ENCODE measurements at regions not wholly inside any gene's neighbourhood (a gene's known extent, or its start where the extent isn't known, plus 50 kb on each side); places are given as distances from the start of the nearest gene placed in this dataset.

DNA sequence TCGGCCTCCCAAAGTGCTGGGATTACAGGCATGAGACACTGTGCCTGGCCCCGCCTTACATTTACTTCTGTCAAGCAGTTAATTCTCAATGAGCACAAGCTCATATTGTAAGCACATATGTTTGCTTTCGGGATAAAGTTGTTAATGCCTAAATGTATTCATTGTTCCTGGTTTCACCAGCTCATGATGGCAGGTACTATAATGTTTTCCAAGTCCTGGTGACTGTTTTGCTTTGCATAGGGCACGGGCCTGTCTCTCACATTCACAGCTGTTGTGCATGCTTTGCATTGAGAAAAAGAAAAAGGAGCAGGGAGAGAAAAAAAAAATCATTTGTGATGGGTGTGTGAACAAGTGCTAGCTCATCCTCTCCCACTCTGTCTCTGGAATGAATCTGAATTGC, 661.2 kb upstream of the TENM3 start:
- no peak for DNase-seq

- DNase-seq: no peak
Observed at GRCh38 chr4:181582595-181582994, 660.6 kb upstream of the TENM3 start.

- DNase-seq: no peak
Observed at GRCh38 chr4:181588733-181589302, 654.4 kb upstream of the TENM3 start.

GRCh38 chr4:181592221-181592745, 650.9 kb upstream of the TENM3 start:
- no peak for DNase-seq

- DNase-seq: no peak
Observed at GRCh38 chr4:181593703-181594102, 649.5 kb upstream of the TENM3 start.

DNA sequence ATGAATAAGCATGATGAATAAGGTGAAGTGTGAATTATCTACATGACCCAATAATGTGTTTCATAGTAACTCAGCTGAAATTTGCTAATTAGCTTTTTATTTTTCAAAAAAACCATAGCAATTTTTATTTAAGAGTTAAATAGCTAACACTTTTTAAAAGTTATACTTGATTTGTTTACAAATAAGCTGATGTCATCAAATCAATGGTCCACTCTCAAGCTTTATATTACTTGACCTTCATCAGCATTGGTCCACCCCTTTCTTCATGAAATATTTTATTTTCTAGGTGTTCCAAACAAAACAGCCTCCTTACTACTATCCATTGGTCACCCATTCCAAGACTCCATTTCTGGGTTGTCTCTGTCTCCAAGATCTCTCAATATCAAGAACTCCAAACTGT, 649.0 kb upstream of the TENM3 start:
- no peak for DNase-seq

- no peak for DNase-seq
Observed at GRCh38 chr4:181595716-181596115, 647.5 kb upstream of the TENM3 start.

GRCh38 chr4:181597766-181598165, 645.4 kb upstream of the TENM3 start:
- no peak for DNase-seq

DNA sequence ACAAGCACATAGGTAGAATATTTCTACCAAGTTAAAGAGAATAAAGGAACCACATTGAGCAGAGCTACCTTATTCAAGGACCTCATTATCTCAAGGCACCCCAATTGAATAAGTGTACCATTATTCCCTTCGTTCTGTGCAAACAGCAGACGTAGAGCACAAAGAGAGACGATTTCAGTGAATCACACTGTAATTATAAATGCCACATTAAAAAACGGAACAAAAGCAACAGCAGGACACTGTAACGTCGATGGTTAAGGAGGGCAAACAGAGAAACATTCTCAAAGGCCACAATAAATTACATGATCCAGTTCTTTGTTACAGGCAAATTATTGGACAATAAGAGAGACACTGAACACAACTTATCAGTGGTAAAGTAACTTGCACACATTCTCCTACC, 644.1 kb upstream of the TENM3 start:
- DNase-seq: no peak

- no peak for DNase-seq
Observed at GRCh38 chr4:181601103-181601502, 642.1 kb upstream of the TENM3 start.

GRCh38 chr4:181604546-181604945, 638.7 kb upstream of the TENM3 start:
- DNase-seq: no peak

DNA sequence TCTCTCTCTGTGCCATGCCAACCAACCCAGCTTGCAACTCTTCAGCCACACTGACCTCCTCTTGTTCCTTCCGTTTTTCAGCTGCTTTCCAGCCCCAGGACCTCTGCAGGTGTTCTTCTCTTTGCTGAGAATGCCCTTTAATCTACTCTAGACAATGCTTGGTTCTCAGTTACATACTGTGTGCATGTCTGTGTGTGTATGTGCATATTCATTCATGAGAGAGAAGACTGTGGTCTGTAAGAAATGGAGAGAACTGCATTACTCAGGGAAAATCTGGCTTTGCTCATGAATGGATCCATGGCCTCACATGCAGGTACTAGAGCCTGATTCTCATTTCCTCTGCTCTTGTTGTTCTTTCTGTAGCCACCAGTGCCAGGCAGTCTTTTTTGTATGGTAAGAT, 636.9 kb upstream of the TENM3 start:
- DNase-seq: no peak

DNA sequence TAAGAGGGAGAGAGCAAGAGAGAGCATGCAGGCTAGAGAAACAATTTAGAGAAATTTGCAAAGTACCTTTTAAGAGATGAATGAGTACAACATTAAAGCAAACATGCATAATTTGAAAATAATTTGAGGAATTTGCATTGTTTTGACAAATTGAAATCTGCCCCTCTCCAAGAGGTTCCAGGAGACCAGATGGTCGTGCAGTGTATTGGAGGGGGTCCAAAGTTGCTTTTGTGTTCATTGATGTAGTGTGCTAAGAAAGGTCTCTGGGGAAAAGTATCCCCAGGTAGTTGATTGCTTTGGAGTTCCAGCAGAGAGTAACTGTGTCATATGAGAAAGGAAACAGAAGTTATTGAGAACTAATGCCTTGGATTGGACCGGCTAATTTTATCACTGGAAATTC, 635.0 kb upstream of the TENM3 start:
- DNase-seq: no peak

DNA sequence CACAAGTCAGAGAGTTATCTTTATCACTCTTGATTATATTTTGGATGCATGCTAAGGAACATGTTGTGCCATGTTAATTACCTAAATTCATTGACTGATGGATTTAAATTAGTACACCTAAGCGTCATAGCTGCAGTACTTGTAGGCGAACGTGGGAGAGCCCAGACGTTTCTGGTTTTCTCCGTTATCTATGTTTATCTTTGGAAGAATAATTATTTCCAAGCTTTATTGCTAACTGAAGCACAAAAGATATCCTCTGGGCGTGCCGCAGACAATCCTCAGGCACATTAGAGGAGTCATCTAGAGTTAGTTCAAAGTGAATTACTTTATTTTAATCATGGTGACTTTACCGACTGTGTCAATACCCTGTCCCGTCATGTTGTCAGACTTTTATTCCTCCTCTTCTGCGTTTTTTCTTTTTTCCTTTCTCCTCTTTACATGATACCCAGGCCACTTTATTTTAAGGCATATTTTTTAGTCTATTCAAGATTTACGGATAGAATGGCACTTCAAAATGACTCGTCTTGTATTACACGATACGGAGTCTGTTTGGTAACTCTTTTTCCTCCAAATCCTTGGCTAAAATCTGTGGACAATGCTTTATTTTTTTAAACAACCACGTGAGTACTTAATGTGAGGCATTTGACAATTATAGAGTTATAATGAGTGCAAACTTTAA, 632.0 kb upstream of the TENM3 start:
- DNase-seq: no peak

GRCh38 chr4:181611946-181612600, 631.1 kb upstream of the TENM3 start:
- DNase-seq: no peak

- DNase-seq: no peak
Observed at GRCh38 chr4:181613200-181613599, 630.0 kb upstream of the TENM3 start.

DNA sequence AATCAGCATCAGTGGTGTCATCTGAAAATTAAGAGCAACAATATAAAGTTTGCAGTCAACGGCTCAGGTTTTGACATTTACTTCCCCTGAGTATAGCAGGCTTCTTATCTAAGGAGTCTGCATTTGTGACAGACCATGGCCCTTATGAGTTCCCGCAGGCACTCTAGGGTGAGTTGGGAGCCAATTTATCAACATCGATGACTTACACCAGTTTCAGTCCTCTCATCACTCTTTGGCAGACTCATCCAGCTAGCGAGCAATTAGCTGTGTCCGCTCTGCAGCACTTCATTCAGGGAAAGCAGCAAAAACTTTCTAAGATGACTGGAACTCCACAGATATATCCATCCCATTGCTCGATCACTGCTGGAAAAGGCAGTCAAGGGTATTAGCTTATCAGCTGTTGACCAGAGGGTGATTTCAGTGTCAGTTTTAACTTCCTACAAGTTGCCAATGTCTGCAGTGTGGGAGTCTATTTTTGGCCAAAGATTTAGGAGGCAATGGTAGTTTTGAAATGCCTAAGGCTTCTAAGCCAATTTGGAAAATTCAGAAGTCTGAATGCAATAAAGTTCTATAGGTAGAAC, 625.1 kb upstream of the TENM3 start:
- DNase-seq: no peak

DNA sequence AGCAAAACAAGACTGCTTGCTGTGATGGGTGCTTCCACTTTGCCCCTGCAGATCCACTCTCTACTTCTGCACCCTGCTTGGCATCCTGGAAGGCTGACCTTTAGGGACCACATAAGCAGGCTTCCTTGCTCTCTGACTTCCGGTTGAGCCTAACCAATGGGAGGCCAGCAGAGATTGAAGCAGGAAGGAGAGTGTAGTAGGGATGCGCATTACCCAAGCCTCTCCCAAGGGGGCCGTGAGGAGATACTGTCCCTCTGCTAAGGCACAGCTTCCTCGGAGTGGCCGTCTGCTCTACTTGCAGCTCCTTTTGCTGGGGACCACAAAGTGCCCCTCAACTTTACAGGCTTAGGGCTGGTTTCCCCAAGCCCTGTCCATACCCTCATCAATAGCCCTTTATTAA, 624.3 kb upstream of the TENM3 start:
- DNase-seq: no peak

GRCh38 chr4:181619651-181620050, 623.6 kb upstream of the TENM3 start:
- DNase-seq: no peak

GRCh38 chr4:181637186-181638105, 605.8 kb upstream of the TENM3 start:
- no peak for DNase-seq

DNA sequence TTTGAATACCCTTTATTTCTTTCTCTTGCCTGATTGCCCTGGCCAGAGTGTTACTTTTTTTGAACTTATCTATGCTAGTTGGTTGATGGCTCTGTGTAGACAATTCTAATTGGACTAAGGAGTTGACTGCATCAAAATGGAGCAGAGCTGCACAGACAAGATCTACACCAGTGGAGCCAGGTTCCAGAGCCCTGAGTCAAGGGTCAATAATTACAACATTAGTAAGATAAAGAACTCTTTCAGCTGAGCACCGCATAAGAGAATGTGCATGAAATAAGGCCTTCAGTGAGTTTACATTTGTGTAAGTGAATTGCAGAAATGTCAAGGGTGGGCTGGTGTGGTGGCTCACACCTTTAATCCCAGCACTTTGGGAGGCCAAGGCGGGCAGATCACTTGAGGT, 599.7 kb upstream of the TENM3 start:
- DNase-seq: no peak

DNA sequence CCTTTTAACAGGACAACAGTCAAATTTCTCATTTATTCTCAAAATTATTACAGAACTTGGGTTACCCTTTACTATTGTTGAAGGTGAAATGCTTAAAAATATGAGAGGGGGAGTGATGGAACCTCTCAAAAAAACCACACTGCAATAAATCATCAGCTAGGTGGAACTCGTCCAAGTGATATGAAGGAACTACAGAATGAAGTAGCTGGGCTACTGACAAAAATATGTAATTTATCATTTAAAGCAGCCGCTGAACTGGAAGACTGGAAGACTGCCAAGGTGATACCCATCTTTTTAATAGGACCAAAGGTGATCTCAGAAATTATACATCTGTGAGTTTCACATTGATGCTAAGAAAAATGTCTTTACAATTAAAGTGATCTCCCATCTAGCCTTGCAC, 597.7 kb upstream of the TENM3 start:
- no peak for DNase-seq

DNA sequence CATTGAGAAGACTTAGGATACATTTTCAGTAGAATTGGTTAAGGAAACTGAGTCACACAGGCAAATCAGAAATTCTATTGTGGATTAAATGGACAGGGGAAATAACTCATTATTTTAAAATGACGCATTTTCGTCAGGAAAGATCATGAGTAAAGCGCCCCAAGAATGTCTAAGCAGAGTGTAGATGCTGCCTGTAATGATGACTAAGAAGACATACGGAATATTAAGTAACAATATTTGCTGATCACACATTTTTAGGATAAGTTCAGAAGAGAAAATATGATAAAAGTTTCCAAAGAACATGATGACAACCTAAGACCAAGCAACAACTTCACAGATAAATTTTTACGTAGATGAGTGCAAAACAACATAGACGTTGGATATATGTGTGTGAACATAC, 596.3 kb upstream of the TENM3 start:
- no peak for DNase-seq
